ENCODE measurements at regions not wholly inside any gene's neighbourhood (a gene's known extent, or its start where the extent isn't known, plus 50 kb on each side); places are given as distances from the start of the nearest gene placed in this dataset.

DNA sequence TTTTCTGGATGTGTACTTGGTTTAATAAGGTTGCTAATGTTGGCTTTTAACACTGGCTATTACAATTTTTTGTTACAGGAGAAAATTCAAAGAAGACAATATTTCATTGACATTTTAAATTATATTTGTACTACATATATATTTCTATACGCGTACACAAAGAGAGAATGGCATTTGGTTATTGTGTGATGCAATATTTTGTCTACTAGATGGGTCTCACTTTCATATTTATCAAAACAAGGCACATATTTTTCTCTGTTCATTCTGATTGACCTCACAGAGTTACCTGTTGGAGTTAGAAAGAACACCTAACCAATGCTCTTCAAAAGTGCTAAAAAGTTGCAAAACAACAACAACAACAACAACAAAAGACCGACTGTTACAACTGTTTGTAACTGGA, 50.2 kb upstream of the VGLL3 start:
- intact Hi-C loops (cut with DNase I), result no loop called here
- Histone ChIP-seq H3K4me3 (no peak overlapping the region), H3K27ac (no peak overlapping the region), H3K4me1 (no peaks in the 10 kb centered on the region), H3K36me3 (peaks cover 0 to 3% of the 10 kb centered on the region in 2 donors), H3K27me3 (no peaks in the 10 kb centered on the region), H3K9me3 (no peaks in the 10 kb centered on the region)
- DNase-seq (no peak), ATAC-seq (no peak)
- TF ChIP-seq, protein P1, sequence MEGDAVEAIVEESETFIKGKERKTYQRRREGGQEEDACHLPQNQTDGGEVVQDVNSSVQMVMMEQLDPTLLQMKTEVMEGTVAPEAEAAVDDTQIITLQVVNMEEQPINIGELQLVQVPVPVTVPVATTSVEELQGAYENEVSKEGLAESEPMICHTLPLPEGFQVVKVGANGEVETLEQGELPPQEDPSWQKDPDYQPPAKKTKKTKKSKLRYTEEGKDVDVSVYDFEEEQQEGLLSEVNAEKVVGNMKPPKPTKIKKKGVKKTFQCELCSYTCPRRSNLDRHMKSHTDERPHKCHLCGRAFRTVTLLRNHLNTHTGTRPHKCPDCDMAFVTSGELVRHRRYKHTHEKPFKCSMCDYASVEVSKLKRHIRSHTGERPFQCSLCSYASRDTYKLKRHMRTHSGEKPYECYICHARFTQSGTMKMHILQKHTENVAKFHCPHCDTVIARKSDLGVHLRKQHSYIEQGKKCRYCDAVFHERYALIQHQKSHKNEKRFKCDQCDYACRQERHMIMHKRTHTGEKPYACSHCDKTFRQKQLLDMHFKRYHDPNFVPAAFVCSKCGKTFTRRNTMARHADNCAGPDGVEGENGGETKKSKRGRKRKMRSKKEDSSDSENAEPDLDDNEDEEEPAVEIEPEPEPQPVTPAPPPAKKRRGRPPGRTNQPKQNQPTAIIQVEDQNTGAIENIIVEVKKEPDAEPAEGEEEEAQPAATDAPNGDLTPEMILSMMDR (IDR thresholded peaks at IDR 0.05), result no peak
